HG03439 (cell line): ENCODE measurements at regions not wholly inside any gene's neighbourhood (a gene's known extent, or its start where the extent isn't known, plus 50 kb on each side); places are given as distances from the start of the nearest gene placed in this dataset.

ENCODE experiments used
- ATAC-seq: cut with Tn5 transposase; IDR thresholded peaks from one replicate; pipeline ENCODE4 v1.9.1; 2021; ENCODE audit warnings: mild to moderate bottlenecking, moderate library complexity; ENCODE audit not compliant: unreplicated experiment

GRCh38 chr17:79377230-79377786 lies 233.5 kb downstream of the RBFOX3 start:
- no peak for ATAC-seq

GRCh38 chr17:79374807-79375206 lies 236.0 kb downstream of the RBFOX3 start:
- ATAC-seq: no peak

GRCh38 chr17:79374087-79374689 lies 236.7 kb downstream of the RBFOX3 start:
- no peak for ATAC-seq

GRCh38 chr17:79372470-79373238 lies 238.2 kb downstream of the RBFOX3 start:
- no peak for ATAC-seq

GRCh38 chr17:79371984-79372383 lies 238.9 kb downstream of the RBFOX3 start:
- no peak for ATAC-seq

GRCh38 chr17:79370594-79370993 lies 240.3 kb downstream of the RBFOX3 start:
- no peak for ATAC-seq

- no peak for ATAC-seq
Measured at GRCh38 chr17:79370126-79370525, 240.7 kb downstream of the RBFOX3 start.

- no peak for ATAC-seq
Measured at GRCh38 chr17:79369532-79369931, 241.3 kb downstream of the RBFOX3 start.

GRCh38 chr17:79369001-79369400 lies 241.8 kb downstream of the RBFOX3 start:
- no peak for ATAC-seq

- ATAC-seq: no peak
Measured at GRCh38 chr17:79368521-79368920, 242.3 kb downstream of the RBFOX3 start.

GRCh38 chr17:79366988-79367571 lies 243.8 kb downstream of the RBFOX3 start:
- no peak for ATAC-seq

- ATAC-seq: no peak
Measured at GRCh38 chr17:79365836-79366770, 244.7 kb downstream of the RBFOX3 start.

- ATAC-seq: no peak
Measured at GRCh38 chr17:79365351-79365750, 245.5 kb downstream of the RBFOX3 start.

GRCh38 chr17:79364315-79365094 lies 246.3 kb downstream of the RBFOX3 start:
- ATAC-seq: no peak

GRCh38 chr17:79363552-79364275 lies 247.1 kb downstream of the RBFOX3 start:
- no peak for ATAC-seq

- ATAC-seq: no peak
Measured at GRCh38 chr17:79362772-79363305, 248.0 kb downstream of the RBFOX3 start.

GRCh38 chr17:79361873-79362771 lies 248.7 kb downstream of the RBFOX3 start:
- no peak for ATAC-seq

- no peak for ATAC-seq
Measured at GRCh38 chr17:79361221-79361734, 249.6 kb downstream of the RBFOX3 start.
